BE2C (cell line): ENCODE measurements at regions not wholly inside any gene's neighbourhood (a gene's known extent, or its start where the extent isn't known, plus 50 kb on each side); places are given as distances from the start of the nearest gene placed in this dataset.

Experiments
- DNase-seq: peaks from one replicate; pipeline ENCODE4 v3.0.0-alpha.2; 2020
- H3K27me3 ChIP-seq: fragments of 250-450 bp; sonication (Bioruptor Pico); 2 replicates; pipeline ENCODE4 v1.5.1; 2020; ENCODE audit warnings: mild to moderate bottlenecking
- H3K36me3 ChIP-seq: fragments of 250-450 bp; sonication (Bioruptor Pico); 2 replicates; pipeline ENCODE4 v1.5.1; 2020; ENCODE audit warnings: mild to moderate bottlenecking
- H3K4me1 ChIP-seq: fragments of 250-450 bp; sonication (Bioruptor Pico); 2 replicates; pipeline ENCODE4 v1.5.1; 2020
- H3K4me3 ChIP-seq: 2 replicates; pipeline ENCODE4 v1.5.1; 2011; ENCODE audit warnings: low read depth, low read length
- H3K9me3 ChIP-seq: fragments of 250-450 bp; sonication (Bioruptor Pico); 2 replicates; pipeline ENCODE4 v1.5.1; 2020
- TF ChIP-seq, protein P1 (sequence below): IDR thresholded peaks from 2 replicates; pipeline ENCODE4 v1.5.1; 2012; ENCODE audit warnings: mild to moderate bottlenecking, low read depth, low read length

DNA sequence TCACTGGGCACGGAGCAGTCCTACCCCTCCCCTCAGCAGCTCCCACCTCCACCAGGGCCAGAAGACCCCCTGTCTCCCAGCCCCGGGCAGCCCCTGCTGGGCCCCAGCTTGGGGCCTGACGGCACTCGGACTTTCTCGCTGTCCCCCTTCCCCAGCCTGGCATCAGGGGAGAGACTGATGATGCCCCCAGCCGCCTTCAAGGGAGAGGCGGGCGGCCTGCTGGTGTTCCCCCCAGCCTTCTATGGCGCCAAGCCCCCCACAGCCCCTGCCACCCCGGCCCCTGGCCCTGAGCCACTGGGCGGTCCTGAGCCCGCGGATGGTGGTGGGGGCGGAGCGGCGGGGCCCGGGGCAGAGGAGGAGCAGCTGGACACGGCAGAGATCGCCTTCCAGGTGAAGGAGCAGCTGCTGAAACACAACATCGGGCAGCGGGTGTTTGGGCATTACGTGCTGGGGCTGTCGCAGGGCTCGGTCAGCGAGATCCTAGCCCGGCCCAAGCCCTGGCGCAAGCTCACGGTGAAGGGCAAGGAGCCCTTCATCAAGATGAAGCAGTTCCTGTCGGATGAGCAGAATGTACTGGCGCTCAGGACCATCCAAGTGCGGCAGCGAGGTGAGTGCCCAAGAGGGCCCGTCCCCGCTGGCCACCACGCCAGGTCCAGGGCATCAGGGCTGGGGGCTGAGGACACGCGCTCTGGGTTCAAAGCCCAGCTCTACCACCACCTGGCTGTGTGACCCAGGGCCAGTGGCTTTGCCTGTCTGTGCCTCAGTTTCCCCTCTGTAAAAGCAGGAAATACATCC lies 58.6 kb downstream of the PHETA1 start:
- H3K4me3 ChIP-seq, result no peak overlapping the region
- H3K36me3 ChIP-seq, result no peaks in the 10 kb centered on the region
- H3K4me1 ChIP-seq, result no peaks in the 10 kb centered on the region
- no peaks in the 10 kb centered on the region; the same call in 1 of the 2 replicates for H3K9me3 ChIP-seq
- DNase-seq, result no peak
- H3K27me3 ChIP-seq, result no peaks in the 10 kb centered on the region
- TF ChIP-seq, protein P1, sequence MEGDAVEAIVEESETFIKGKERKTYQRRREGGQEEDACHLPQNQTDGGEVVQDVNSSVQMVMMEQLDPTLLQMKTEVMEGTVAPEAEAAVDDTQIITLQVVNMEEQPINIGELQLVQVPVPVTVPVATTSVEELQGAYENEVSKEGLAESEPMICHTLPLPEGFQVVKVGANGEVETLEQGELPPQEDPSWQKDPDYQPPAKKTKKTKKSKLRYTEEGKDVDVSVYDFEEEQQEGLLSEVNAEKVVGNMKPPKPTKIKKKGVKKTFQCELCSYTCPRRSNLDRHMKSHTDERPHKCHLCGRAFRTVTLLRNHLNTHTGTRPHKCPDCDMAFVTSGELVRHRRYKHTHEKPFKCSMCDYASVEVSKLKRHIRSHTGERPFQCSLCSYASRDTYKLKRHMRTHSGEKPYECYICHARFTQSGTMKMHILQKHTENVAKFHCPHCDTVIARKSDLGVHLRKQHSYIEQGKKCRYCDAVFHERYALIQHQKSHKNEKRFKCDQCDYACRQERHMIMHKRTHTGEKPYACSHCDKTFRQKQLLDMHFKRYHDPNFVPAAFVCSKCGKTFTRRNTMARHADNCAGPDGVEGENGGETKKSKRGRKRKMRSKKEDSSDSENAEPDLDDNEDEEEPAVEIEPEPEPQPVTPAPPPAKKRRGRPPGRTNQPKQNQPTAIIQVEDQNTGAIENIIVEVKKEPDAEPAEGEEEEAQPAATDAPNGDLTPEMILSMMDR, result no peak

DNA sequence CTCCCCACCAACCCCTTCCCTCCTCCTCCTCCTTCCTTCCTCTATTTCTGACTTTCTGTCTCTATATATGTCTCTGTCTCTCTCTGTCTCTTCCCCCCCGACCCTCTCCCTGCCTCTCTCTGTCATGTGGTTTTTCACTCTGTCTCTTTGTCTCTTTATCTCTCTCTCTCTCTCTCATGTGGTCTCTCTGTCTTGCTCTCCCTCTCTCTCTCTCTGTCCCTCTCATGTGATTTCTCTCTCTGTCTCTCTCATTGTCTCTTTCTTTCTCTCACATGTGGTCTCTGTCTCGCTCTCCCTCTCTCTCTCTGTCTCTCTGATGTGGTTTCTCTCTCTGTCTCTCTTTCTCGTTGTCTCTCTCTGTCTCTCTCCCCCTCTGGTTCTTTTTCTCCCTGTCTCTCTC lies 59.3 kb downstream of the PHETA1 start:
- H3K36me3 ChIP-seq, result no peaks in the 10 kb centered on the region
- peaks cover 3% of the 10 kb centered on the region; the same call in 1 of the 2 replicates for H3K9me3 ChIP-seq
- H3K4me3 ChIP-seq, result no peak overlapping the region
- TF ChIP-seq, protein P1, result no peak
- no peaks in the 10 kb centered on the region for H3K27me3 ChIP-seq
- DNase-seq, result no peak
- H3K4me1 ChIP-seq, result no peaks in the 10 kb centered on the region

DNA sequence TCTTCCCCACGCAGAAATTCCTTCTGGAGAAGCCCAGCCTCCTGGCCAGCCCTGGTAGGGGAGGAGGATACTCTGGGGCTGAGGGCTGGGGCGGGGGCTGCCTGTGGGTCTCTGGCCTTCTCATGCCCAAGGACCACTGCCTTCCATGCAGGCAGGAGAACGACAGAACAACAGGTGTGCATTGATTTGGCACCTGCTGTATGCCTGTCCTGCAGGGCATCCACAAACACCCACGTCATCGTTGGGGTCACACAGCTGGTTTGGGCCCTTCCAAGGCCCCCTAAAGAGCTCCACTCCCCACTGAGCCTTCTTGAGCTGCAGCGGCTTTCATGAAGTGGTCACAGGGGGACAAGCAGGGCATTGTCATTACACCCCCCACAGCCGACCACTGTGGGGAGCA lies 60.4 kb downstream of the PHETA1 start:
- Histone ChIP-seq H3K4me1 (no peaks in the 10 kb centered on the region), H3K27me3 (no peaks in the 10 kb centered on the region), H3K4me3 (no peak overlapping the region), H3K9me3 (peaks cover 3% of the 10 kb centered on the region; the same call in 1 of the 2 replicates), H3K36me3 (no peaks in the 10 kb centered on the region)
- no peak for DNase-seq
- TF ChIP-seq, protein P1, result no peak

DNA sequence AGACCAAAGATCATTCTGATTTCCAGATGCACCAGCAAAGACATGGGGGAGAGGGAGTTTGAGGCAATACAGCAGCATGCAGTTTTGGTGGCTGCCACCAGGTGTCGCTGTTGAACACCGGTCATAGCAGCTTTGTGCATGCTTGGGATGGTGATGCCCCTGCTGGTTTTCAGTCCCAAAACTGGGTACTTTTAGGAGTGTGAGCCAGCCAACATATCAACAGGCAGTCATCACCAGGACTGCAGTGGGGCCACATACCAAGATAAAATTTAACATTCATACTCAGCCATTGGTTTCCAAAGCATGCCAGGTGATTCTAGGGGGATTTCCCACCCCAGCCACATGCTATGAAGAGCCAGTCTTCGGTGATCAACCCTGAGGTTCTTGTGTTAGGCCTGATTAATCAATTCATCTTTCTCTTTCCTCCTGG lies 64.2 kb downstream of the PHETA1 start:
- Histone ChIP-seq H3K4me1 (no peaks in the 10 kb centered on the region), H3K36me3 (no peaks in the 10 kb centered on the region), H3K4me3 (no peak overlapping the region), H3K27me3 (no peaks in the 10 kb centered on the region), H3K9me3 (peaks cover 3% of the 10 kb centered on the region; the same call in 1 of the 2 replicates)
- no peak for DNase-seq
- TF ChIP-seq, protein P1, result peak; percentile 92

DNA sequence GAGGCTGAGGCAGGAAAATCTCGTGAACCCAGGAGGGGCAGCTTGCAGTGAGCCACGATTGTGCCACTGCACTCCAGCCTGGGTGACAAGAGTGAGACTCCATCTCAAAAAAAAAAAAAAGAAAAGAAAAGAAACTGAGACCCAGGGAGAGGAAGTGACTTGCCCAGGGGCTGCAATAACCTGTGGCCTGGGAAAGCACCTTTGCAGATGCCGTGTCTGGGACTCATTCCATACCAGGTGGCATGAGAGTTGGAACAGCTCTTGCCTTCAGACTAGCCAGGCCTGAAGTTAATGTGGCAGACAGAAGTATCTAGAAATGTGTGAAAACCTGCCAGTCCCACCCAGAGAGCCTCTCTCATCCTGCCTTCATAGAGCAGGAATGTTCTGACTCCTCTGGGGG lies 65.4 kb downstream of the PHETA1 start:
- Histone ChIP-seq H3K27me3 (no peaks in the 10 kb centered on the region), H3K9me3 (peaks cover 3% of the 10 kb centered on the region; the same call in 1 of the 2 replicates), H3K4me1 (no peaks in the 10 kb centered on the region), H3K4me3 (no peak overlapping the region), H3K36me3 (no peaks in the 10 kb centered on the region)
- DNase-seq, result no peak
- TF ChIP-seq, protein P1, result no peak
